Endothelial cell of umbilical vein (primary cell): ENCODE measurements at regions not wholly inside any gene's neighbourhood (a gene's known extent, or its start where the extent isn't known, plus 50 kb on each side); places are given as distances from the start of the nearest gene placed in this dataset.

ENCODE experiments used
- BruUV-seq: library from RNA; stranded (reverse); fragments of 400-500 nt; replicated peaks from 2 replicates; lab custom pipeline; 2021; lab: Mats Ljungman, UMichigan
- CTCF ChIA-PET: fragments of 300-600, 350-600 bp; sonication (Branson Sonifier 250); formaldehyde crosslinking; loops from one replicate; lab custom pipeline; 2021; ENCODE audit warnings: antibody characterized with exemption, inconsistent platforms; lab: Charles Lee
- POLR2A ChIA-PET: fragments of 300-600, 350-600 bp; sonication (Branson Sonifier 250); formaldehyde crosslinking; loops from one replicate; lab custom pipeline; 2021; ENCODE audit warnings: antibody characterized with exemption, inconsistent platforms; lab: Charles Lee
- DNase-seq: peaks from one replicate; pipeline ENCODE4 v3.0.0-alpha.2; 2011; ENCODE audit warnings: low read depth, low spot score
- FAIRE-seq: peaks from 2 replicates; lab custom pipeline; 2011; peaks lifted over from hg19 to GRCh38; lab: Jason Lieb, UNC
- H2AFZ ChIP-seq: 2 replicates; pipeline ENCODE4 v1.6.0; 2012; ENCODE audit warnings: low read depth, low read length, control low read depth, inconsistent platforms
- H3K27ac ChIP-seq: 2 replicates; pipeline ENCODE4 v1.5.1; 2011; ENCODE audit warnings: low read depth, mild to moderate bottlenecking, control low read depth, low read length, moderate library complexity; ENCODE audit not compliant: insufficient read depth
- H3K27me3 ChIP-seq, 2 experiments: 2 replicates each; pipeline versions ENCODE4 v1.6.0 to v1.6.1; 2011; ENCODE audit warnings: low read length in 2 of 2, mixed read lengths in 1 of 2; ENCODE audit not compliant: control insufficient read depth in 2 of 2, insufficient read depth in 2 of 2
- H3K36me3 ChIP-seq, 2 experiments: 2 replicates in 1 of 2; 3 replicates in 1 of 2; pipeline ENCODE4 v1.5.1; 2011; ENCODE audit warnings: low read length in 2 of 2, mild to moderate bottlenecking in 1 of 2, moderate library complexity in 1 of 2; ENCODE audit not compliant: control insufficient read depth in 2 of 2, insufficient read depth in 2 of 2; ENCODE audit errors: extremely low read depth in 1 of 2
- H3K4me1 ChIP-seq: 3 replicates; pipeline ENCODE4 v1.5.1; 2011; ENCODE audit warnings: mild to moderate bottlenecking, low read length; ENCODE audit not compliant: control insufficient read depth, insufficient read depth; ENCODE audit errors: extremely low read depth
- H3K4me2 ChIP-seq: 2 replicates; pipeline ENCODE4 v1.6.1; 2011; ENCODE audit warnings: low read length, control low read depth, mixed read lengths; ENCODE audit not compliant: insufficient read depth
- H3K4me3 ChIP-seq, 3 experiments: fragments of 200-600 bp in 1 of 3; sonication (generic), shearing (Covaris generic) in 1 of 3; replicated peaks in 1 of 3; 2 replicates each; pipeline ENCODE4 v1.5.1; 2011 to 2016; ENCODE audit warnings: control low read depth in 3 of 3, low read length in 3 of 3, mild to moderate bottlenecking in 2 of 3, inconsistent platforms in 1 of 3, low read depth in 1 of 3, moderate library complexity in 1 of 3; ENCODE audit not compliant: insufficient read depth in 1 of 3
- H3K79me2 ChIP-seq: 2 replicates; pipeline ENCODE4 v1.6.0; 2012; ENCODE audit warnings: low read length, inconsistent platforms; ENCODE audit not compliant: control insufficient read depth, insufficient read depth
- H3K9ac ChIP-seq: replicated peaks from 2 replicates; pipeline ENCODE3; 2011; ENCODE audit warnings: low read length, control low read depth; ENCODE audit not compliant: insufficient read depth; ENCODE audit errors: extremely low read depth
- H3K9me1 ChIP-seq: replicated peaks from 3 replicates; pipeline ENCODE4 v1.6.0; 2011; ENCODE audit warnings: mild to moderate bottlenecking, low read length; ENCODE audit not compliant: control insufficient read depth, insufficient read depth; ENCODE audit errors: extremely low read depth
- H3K9me3 ChIP-seq: replicated peaks from 2 replicates; pipeline ENCODE4 v1.5.1; 2012; ENCODE audit warnings: low read length, inconsistent platforms; ENCODE audit not compliant: control insufficient read depth, insufficient read depth
- H4K20me1 ChIP-seq: replicated peaks from 2 replicates; pipeline ENCODE3; 2011; ENCODE audit warnings: mild to moderate bottlenecking, low read length; ENCODE audit not compliant: control insufficient read depth, insufficient read depth; ENCODE audit errors: extremely low read depth
- EZH2 ChIP-seq: IDR thresholded peaks from 2 replicates; pipeline ENCODE4 v1.6.1; 2012; ENCODE audit warnings: borderline replicate concordance, low read depth, mild to moderate bottlenecking, moderate library complexity, low read length, inconsistent platforms; ENCODE audit not compliant: severe bottlenecking
- FOS ChIP-seq: IDR thresholded peaks from 2 replicates; pipeline ENCODE4 v1.6.1; 2011; ENCODE audit warnings: mild to moderate bottlenecking, low read length, moderate library complexity, borderline replicate concordance; ENCODE audit not compliant: insufficient read depth
- GATA2 ChIP-seq: IDR thresholded peaks from 2 replicates; pipeline ENCODE4 v1.7.0; 2011; ENCODE audit warnings: low read depth, mild to moderate bottlenecking, moderate library complexity, mixed read lengths, low read length; ENCODE audit not compliant: insufficient read length, insufficient read depth
- JUN ChIP-seq: IDR thresholded peaks from 2 replicates; pipeline ENCODE4 v1.6.1; 2011; ENCODE audit warnings: borderline replicate concordance, low read depth; ENCODE audit not compliant: insufficient read length, insufficient read depth
- MAX ChIP-seq: IDR thresholded peaks from 2 replicates; pipeline ENCODE4 v1.6.1; 2011; ENCODE audit not compliant: insufficient read depth, insufficient read length
- MYC ChIP-seq: IDR thresholded peaks from one replicate; pipeline ENCODE4 v1.6.1; 2011; ENCODE audit warnings: mild to moderate bottlenecking, low read depth, low read length
- POLR2A ChIP-seq: IDR thresholded peaks from 2 replicates; pipeline ENCODE4 v1.6.1; 2012; ENCODE audit warnings: low read depth, mild to moderate bottlenecking, control low read depth, low read length
- POLR2AphosphoS5 ChIP-seq: IDR thresholded peaks from 2 replicates; pipeline ENCODE4 v1.6.1; 2012; ENCODE audit warnings: low read depth, mild to moderate bottlenecking, control low read depth, low read length, moderate library complexity; ENCODE audit not compliant: insufficient read depth
- dilution Hi-C: fragments of 300-500 bp; cut with MboI; formaldehyde crosslinking; loops from one replicate; pipeline ENCODE4 v1.15.0; 2019; ENCODE audit warnings: low sequenced_read_pairs; ENCODE audit not compliant: extremely low pct_ligation_motif_present
- intact Hi-C: fragments of 100-400 bp; cut with micrococcal nuclease; formaldehyde crosslinking; loops from one replicate; pipeline ENCODE4 v1.10.0; 2022
- TF ChIP-seq, protein P1 (sequence below), 2 donors: IDR thresholded peaks; 1 replicate in 1 of 2; 2 replicates in 1 of 2; pipeline ENCODE4 v1.5.1; 2011; ENCODE audit warnings: low read length in 2 of 2, mild to moderate bottlenecking in 2 of 2, moderate library complexity in 2 of 2, control low read depth in 1 of 2, inconsistent platforms in 1 of 2, low read depth in 1 of 2; ENCODE audit not compliant: insufficient read depth in 1 of 2; ENCODE audit errors: extremely low read depth in 1 of 2

DNA sequence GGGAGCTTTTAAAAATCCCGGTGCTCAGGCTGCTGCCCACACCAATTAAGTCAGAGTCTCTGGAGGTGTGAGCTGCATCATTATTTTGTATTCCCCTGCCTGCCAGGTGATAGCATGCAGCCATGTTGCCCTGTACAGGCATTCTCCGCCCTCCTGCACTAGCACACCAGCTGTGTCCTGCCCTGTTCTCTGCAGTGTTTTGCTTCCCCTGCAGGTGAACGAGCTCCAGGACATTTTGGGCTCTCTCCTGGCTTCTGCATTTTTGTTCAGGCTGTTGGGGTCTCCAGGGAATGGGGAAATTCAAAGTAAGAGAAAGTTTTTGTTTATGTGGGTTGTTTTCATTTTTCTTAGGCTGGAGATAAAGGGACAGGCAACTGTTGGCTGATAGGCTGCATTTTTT, 271.0 kb upstream of the COBL start:
- H3K36me3 ChIP-seq: no peaks in the 10 kb centered on the region
- dilution Hi-C loops (no loop called here), intact Hi-C loops (no loop called here)
- no peak overlapping the region for H3K27ac ChIP-seq
- H3K4me2 ChIP-seq: no peak overlapping the region
- no peak overlapping the region for H3K4me3 ChIP-seq
- no peak for TF ChIP-seq POLR2A
- no peak for TF ChIP-seq FOS
- TF ChIP-seq MYC: no peak
- no peak for TF ChIP-seq MAX
- TF ChIP-seq GATA2: no peak
- TF ChIP-seq, protein P1, sequence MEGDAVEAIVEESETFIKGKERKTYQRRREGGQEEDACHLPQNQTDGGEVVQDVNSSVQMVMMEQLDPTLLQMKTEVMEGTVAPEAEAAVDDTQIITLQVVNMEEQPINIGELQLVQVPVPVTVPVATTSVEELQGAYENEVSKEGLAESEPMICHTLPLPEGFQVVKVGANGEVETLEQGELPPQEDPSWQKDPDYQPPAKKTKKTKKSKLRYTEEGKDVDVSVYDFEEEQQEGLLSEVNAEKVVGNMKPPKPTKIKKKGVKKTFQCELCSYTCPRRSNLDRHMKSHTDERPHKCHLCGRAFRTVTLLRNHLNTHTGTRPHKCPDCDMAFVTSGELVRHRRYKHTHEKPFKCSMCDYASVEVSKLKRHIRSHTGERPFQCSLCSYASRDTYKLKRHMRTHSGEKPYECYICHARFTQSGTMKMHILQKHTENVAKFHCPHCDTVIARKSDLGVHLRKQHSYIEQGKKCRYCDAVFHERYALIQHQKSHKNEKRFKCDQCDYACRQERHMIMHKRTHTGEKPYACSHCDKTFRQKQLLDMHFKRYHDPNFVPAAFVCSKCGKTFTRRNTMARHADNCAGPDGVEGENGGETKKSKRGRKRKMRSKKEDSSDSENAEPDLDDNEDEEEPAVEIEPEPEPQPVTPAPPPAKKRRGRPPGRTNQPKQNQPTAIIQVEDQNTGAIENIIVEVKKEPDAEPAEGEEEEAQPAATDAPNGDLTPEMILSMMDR (IDR thresholded peaks at IDR 0.05; ENCODE audit: extremely low read depth in 1 of 2, insufficient read depth in 1 of 2, low read depth in 1 of 2, low read length in 2 of 2): no peak
- no peak for TF ChIP-seq JUN
- no peak for TF ChIP-seq EZH2
- TF ChIP-seq POLR2AphosphoS5: no peak
- H4K20me1 ChIP-seq: no peaks in the 10 kb centered on the region
- DNase-seq (no peak), FAIRE-seq (no peak)
- no peaks in the 10 kb centered on the region for H3K4me1 ChIP-seq
- H3K9me3 ChIP-seq: peaks cover 1% of the 10 kb centered on the region
- no peak overlapping the region for H2AFZ ChIP-seq
- H3K9ac ChIP-seq: no peak overlapping the region
- CTCF ChIA-PET: no interaction called here
- POLR2A ChIA-PET: no interaction called here
- BruUV-seq: no TSS peak
- no peaks in the 10 kb centered on the region for H3K79me2 ChIP-seq
- H3K9me1 ChIP-seq: no peaks in the 10 kb centered on the region
- no peaks in the 10 kb centered on the region for H3K27me3 ChIP-seq
